Colonic mucosa (tissue), 4 donors: ENCODE measurements at regions not wholly inside any gene's neighbourhood (a gene's known extent, or its start where the extent isn't known, plus 50 kb on each side); places are given as distances from the start of the nearest gene placed in this dataset.

Experiments
- DNase-seq: peaks from one replicate; pipeline ENCODE4 v3.0.0-alpha.2; 2020
- H3K27ac ChIP-seq: fragments of 200-600 bp; one replicate; pipeline ENCODE4 v1.8.0; 2021
- H3K27me3 ChIP-seq: fragments of 200-600 bp; one replicate; pipeline ENCODE4 v1.8.0; 2021
- H3K36me3 ChIP-seq: fragments of 200-600 bp; one replicate; pipeline ENCODE4 v1.8.0; 2021
- H3K4me1 ChIP-seq: fragments of 200-600 bp; one replicate; pipeline ENCODE4 v1.8.0; 2021; ENCODE audit warnings: mild to moderate bottlenecking
- H3K4me3 ChIP-seq: fragments of 200-600 bp; one replicate; pipeline ENCODE4 v1.8.0; 2021
- H3K9ac ChIP-seq, 2 donors: one replicate each; pipeline ENCODE4 v1.7.0; 2013; ENCODE audit warnings: control low read depth in 2 of 2, low read depth in 2 of 2, low read length in 2 of 2
- H3K9me3 ChIP-seq: fragments of 200-600 bp; one replicate; pipeline ENCODE4 v1.8.0; 2021
- CTCF ChIP-seq: fragments of 200-600 bp; IDR thresholded peaks from one replicate; pipeline ENCODE4 v1.8.0; 2022; ENCODE audit warnings: antibody characterized with exemption, mild to moderate bottlenecking
- intact Hi-C: fragments of 100-400 bp; cut with DNase I; formaldehyde crosslinking; loops from one replicate; pipeline ENCODE4 v1.14.1; 2022
- donor health status: healthy.
- donor health status: DM: no; HTN: no; CAD: no.
- donor health status: DM: no; HTN: no; CAD: no.

DNA sequence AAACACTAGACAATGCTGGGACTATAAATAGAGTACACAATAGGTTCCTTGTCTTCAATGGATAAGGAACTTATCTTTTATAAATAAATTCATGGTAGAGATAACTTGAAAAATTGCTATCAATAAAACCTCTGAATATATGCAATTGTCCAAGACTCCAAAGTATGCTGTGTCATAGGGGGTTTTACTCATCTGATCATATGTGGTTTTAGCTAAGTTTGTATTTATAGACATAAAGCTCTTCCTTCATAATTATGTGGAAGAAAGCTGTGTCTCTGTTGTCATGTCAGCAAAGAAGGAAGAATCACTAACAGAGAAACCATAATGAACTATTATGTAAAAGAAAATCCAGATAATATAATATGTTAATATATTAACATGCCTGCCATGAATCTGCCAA lies 111.5 kb upstream of the ATXN7L3B start:
- Histone ChIP-seq H3K4me3 (no peak overlapping the region), H3K36me3 (no peaks in the 10 kb centered on the region), H3K9me3 (no peaks in the 10 kb centered on the region), H3K27ac (no peak overlapping the region), H3K9ac (no peak overlapping the region), H3K27me3 (no peaks in the 10 kb centered on the region), H3K4me1 (no peaks in the 10 kb centered on the region)
- intact Hi-C loops: no loop called here
- no peak for TF ChIP-seq CTCF
- no peak for DNase-seq

DNA sequence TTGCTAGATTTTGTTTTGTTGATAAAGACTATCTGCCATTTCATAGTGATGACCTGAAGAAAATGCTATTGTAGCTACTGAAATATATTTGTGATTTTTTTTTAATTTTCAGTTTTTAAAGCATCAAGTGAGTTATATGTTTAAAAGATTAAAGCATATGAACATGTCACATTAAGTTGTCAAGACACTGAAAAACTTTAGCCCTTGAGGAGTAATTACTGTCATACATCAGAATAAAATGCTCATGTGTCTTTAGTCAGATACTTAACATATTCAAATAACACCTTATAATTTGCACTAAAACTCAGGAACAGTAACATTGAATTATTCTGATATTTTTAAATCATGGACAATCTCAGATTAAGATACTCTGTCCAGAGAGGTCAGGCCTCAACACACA lies 108.1 kb upstream of the ATXN7L3B start:
- no peak for TF ChIP-seq CTCF
- Histone ChIP-seq H3K27me3 (no peaks in the 10 kb centered on the region), H3K9me3 (no peaks in the 10 kb centered on the region), H3K9ac (no peak overlapping the region), H3K4me1 (no peaks in the 10 kb centered on the region), H3K36me3 (no peaks in the 10 kb centered on the region), H3K4me3 (no peak overlapping the region), H3K27ac (no peak overlapping the region)
- intact Hi-C loops: no loop called here
- no peak for DNase-seq

DNA sequence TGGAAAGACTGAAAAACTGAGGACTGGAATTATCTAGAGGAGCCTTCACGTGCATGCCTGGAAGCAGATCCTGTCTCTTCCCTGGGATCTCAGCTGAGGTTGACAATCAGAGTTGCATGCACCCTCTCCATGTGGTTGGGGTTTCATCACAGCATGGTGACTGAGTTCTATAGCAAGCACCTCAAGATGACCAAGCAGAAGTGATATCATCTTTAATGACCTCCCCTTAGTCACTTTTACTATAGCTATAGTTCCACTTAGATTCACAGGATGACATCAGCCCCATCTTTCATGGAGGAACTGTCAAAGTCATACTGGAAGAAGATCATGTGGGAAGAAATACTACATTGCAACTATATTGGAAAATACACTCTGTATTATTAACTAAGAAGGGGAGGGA lies 105.8 kb upstream of the ATXN7L3B start:
- Histone ChIP-seq H3K9me3 (no peaks in the 10 kb centered on the region), H3K27ac (no peak overlapping the region)

DNA sequence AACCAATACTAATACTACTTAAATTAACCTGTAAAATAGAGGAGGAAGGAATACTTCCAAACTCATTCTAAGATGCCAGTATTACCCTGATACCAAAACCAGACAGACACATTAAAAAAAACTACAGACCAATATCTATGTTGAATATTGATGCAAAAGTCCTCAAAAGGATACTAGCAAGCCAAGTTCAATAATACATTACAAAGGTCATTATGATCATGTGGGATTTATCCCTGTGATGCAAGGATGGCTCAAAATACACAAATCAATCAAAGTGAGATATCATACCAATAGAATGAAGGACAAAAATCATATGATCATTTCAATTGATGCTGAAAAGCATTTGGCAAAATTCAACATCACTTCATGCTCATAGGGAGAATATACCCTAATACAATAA lies 97.2 kb upstream of the ATXN7L3B start:
- no peak for DNase-seq
- intact Hi-C loops: no loop called here
- H3K27me3 ChIP-seq: no peaks in the 10 kb centered on the region
- H3K27ac ChIP-seq: no peak overlapping the region
- no peaks in the 10 kb centered on the region for H3K4me1 ChIP-seq
- H3K36me3 ChIP-seq: no peaks in the 10 kb centered on the region
- no peaks in the 10 kb centered on the region for H3K9me3 ChIP-seq
- no peak overlapping the region for H3K4me3 ChIP-seq
- TF ChIP-seq CTCF: no peak
- H3K9ac ChIP-seq: no peak overlapping the region

More for the DNA sequence above, 105.8 kb upstream of the ATXN7L3B start:
- H3K4me3 ChIP-seq: no peak overlapping the region
- no peak for TF ChIP-seq CTCF
- no peaks in the 10 kb centered on the region for H3K27me3 ChIP-seq
- no peak for DNase-seq
- no peaks in the 10 kb centered on the region for H3K36me3 ChIP-seq
- no peak overlapping the region for H3K9ac ChIP-seq
- intact Hi-C loops: no loop called here
- H3K4me1 ChIP-seq: no peaks in the 10 kb centered on the region

DNA sequence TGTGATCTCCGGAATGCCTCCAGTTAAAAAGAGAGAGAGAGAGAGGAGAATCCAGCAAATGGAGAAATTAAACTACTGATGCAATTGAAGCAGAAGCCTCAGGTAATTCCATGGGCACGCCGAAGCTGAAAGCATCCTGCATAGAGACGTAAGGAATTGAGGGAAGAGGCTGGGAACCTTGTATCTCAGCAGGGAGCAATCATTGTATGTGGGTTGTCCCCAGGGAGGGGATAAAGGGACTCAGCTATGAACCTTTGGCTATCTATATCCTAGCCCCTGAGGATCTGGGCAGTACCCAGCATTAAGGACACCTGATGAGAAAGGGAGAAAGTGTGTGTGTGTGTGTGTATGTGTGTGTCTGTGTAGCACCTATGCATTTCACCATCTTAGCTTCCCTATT lies 95.8 kb upstream of the ATXN7L3B start:
- no peak overlapping the region for H3K9ac ChIP-seq
- no peak for DNase-seq
- no peaks in the 10 kb centered on the region for H3K36me3 ChIP-seq

More for the DNA sequence above, 95.8 kb upstream of the ATXN7L3B start:
- Histone ChIP-seq H3K4me1 (no peaks in the 10 kb centered on the region), H3K27me3 (no peaks in the 10 kb centered on the region), H3K27ac (no peak overlapping the region), H3K9me3 (no peaks in the 10 kb centered on the region), H3K4me3 (no peak overlapping the region)
- TF ChIP-seq CTCF: no peak
- intact Hi-C loops: no loop called here
